A172 (cell line): ENCODE measurements at regions not wholly inside any gene's neighbourhood (a gene's known extent, or its start where the extent isn't known, plus 50 kb on each side); places are given as distances from the start of the nearest gene placed in this dataset.
"Not testable (repeated sequence)": the region's sequence is repeated elsewhere in the genome, so short reads cannot be mapped to it uniquely, and the experiment has no call there.

Experiments
- DNase-seq: peaks from one replicate; pipeline ENCODE4 v3.0.0-alpha.2; 2015; ENCODE audit warnings: low spot score

- DNase-seq, result no peak
Observed at GRCh38 chr16:47861999-47862398, 293.8 kb downstream of the ABCC12 start.

GRCh38 chr16:47858333-47858982, 297.3 kb downstream of the ABCC12 start:
- DNase-seq, result no peak

GRCh38 chr16:47855431-47855830, 300.4 kb downstream of the ABCC12 start:
- DNase-seq, result no peak

- DNase-seq, result no peak
Observed at GRCh38 chr16:47854737-47855136, 301.1 kb downstream of the ABCC12 start.

- no peak for DNase-seq
Observed at GRCh38 chr16:47852991-47853390, 302.8 kb downstream of the ABCC12 start.

GRCh38 chr16:47851146-47851545, 304.6 kb downstream of the ABCC12 start:
- no peak for DNase-seq

GRCh38 chr16:47849736-47850135, 306.1 kb downstream of the ABCC12 start:
- DNase-seq, result no peak

- no peak for DNase-seq
Observed at GRCh38 chr16:47848421-47849109, 307.2 kb downstream of the ABCC12 start.

GRCh38 chr16:47847220-47847970, 308.4 kb downstream of the ABCC12 start:
- no peak for DNase-seq

- DNase-seq, result no peak
Observed at GRCh38 chr16:47834485-47835024, 321.2 kb downstream of the ABCC12 start.

- no peak for DNase-seq
Observed at GRCh38 chr16:47833771-47834170, 322.0 kb downstream of the ABCC12 start.

- no peak for DNase-seq
Observed at GRCh38 chr16:47829850-47830600, 325.8 kb downstream of the ABCC12 start.

- DNase-seq, result no peak
Observed at GRCh38 chr16:47826070-47826469, 329.7 kb downstream of the ABCC12 start.

- DNase-seq, result no peak
Observed at GRCh38 chr16:47817048-47817447, 338.7 kb downstream of the ABCC12 start.

GRCh38 chr16:47816511-47816910, 339.3 kb downstream of the ABCC12 start:
- no peak for DNase-seq

GRCh38 chr16:47815655-47816054, 340.1 kb downstream of the ABCC12 start:
- peak; percentile 52 for DNase-seq

GRCh38 chr16:47811758-47812157, 344.0 kb downstream of the ABCC12 start:
- not testable (repeated sequence) for DNase-seq

- DNase-seq, result no peak
Observed at GRCh38 chr16:47806309-47806847, 345.2 kb downstream of the PHKB start.

GRCh38 chr16:47787696-47788095, 326.6 kb downstream of the PHKB start:
- DNase-seq, result peak; percentile 10

- no peak for DNase-seq
Observed at GRCh38 chr16:47781673-47782072, 320.5 kb downstream of the PHKB start.

- DNase-seq, result no peak
Observed at GRCh38 chr16:47780213-47780875, 319.2 kb downstream of the PHKB start.
